ENCODE measurements at regions not wholly inside any gene's neighbourhood (a gene's known extent, or its start where the extent isn't known, plus 50 kb on each side); places are given as distances from the start of the nearest gene placed in this dataset.

GRCh38 chr4:179976777-179977176 is 2266.4 kb upstream of the TENM3 start:
- Histone ChIP-seq H3K36me3 (ENCODE audit: control insufficient read depth in 1 of 2, insufficient read depth in 2 of 2, low read length in 2 of 2) (no peaks in the 10 kb centered on the region), H3K79me2 (ENCODE audit: insufficient read depth, low read length) (no peaks in the 10 kb centered on the region), H3K9me2 (ENCODE audit: insufficient read depth) (no peaks in the 10 kb centered on the region), H4K20me1 (ENCODE audit: insufficient read depth) (no peaks in the 10 kb centered on the region), H3K4me1 (ENCODE audit: control insufficient read depth in 1 of 2, insufficient read depth in 2 of 2, low read length in 2 of 2) (no peaks in the 10 kb centered on the region), H3K27me3 (ENCODE audit: insufficient read depth, low read length) (no peaks in the 10 kb centered on the region), H3K27ac (ENCODE audit: low read depth, low read length) (no peak overlapping the region), H3K9ac (ENCODE audit: low read length) (no peak overlapping the region), H3K4me3 (replicated peaks in 1 of 2; ENCODE audit: low read depth in 1 of 2, low read length in 2 of 2) (no peak overlapping the region), H3K4me2 (ENCODE audit: low read length) (no peak overlapping the region), H2AFZ (ENCODE audit: low read depth, low read length, poor library complexity, severe bottlenecking) (no peak overlapping the region), H3K9me3 (ENCODE audit: control insufficient read depth in 1 of 2, insufficient read depth in 1 of 2, low read depth in 1 of 2, low read length in 2 of 2) (no peaks in the 10 kb centered on the region)
- ChIA-PET RAD21 (ENCODE audit: low non-redundant PET in 1 of 2, low total read pairs in 2 of 2, uncharacterized antibody in 2 of 2, unreplicated experiment in 2 of 2) (no interaction called here), CTCF (no interaction called here), POLR2A (no interaction called here)
- DNase-seq (ENCODE audit: low read depth, low spot score), result no peak
- TF ChIP-seq POLR2A (IDR thresholded peaks at IDR 0.05; ENCODE audit: borderline replicate concordance, extremely low read depth, insufficient read depth, insufficient read length), result no peak
- TF ChIP-seq, protein P1, sequence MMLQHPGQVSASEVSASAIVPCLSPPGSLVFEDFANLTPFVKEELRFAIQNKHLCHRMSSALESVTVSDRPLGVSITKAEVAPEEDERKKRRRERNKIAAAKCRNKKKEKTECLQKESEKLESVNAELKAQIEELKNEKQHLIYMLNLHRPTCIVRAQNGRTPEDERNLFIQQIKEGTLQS (IDR thresholded peaks at IDR 0.05), result no peak
- TF ChIP-seq ZFX (IDR thresholded peaks at IDR 0.05), result no peak
- no peak for TF ChIP-seq FOSL1 (IDR thresholded peaks at IDR 0.05; ENCODE audit: low read depth)
- TF ChIP-seq, protein P2, sequence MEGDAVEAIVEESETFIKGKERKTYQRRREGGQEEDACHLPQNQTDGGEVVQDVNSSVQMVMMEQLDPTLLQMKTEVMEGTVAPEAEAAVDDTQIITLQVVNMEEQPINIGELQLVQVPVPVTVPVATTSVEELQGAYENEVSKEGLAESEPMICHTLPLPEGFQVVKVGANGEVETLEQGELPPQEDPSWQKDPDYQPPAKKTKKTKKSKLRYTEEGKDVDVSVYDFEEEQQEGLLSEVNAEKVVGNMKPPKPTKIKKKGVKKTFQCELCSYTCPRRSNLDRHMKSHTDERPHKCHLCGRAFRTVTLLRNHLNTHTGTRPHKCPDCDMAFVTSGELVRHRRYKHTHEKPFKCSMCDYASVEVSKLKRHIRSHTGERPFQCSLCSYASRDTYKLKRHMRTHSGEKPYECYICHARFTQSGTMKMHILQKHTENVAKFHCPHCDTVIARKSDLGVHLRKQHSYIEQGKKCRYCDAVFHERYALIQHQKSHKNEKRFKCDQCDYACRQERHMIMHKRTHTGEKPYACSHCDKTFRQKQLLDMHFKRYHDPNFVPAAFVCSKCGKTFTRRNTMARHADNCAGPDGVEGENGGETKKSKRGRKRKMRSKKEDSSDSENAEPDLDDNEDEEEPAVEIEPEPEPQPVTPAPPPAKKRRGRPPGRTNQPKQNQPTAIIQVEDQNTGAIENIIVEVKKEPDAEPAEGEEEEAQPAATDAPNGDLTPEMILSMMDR (IDR thresholded peaks at IDR 0.05 in 2 of 3, conservative IDR thresholded peaks at IDR 0.05 in 1 of 3; ENCODE audit: borderline replicate concordance in 1 of 3, insufficient read depth in 1 of 3, low read depth in 2 of 3, low read length in 2 of 3), result no peak
- no peak for TF ChIP-seq YY1 (IDR thresholded peaks at IDR 0.05; ENCODE audit: extremely low read depth, insufficient replicate concordance, low read depth, low read length)
- no peak for TF ChIP-seq JUND (IDR thresholded peaks at IDR 0.05)
- TF ChIP-seq SP1 (IDR thresholded peaks at IDR 0.05; ENCODE audit: low read depth), result no peak
- TF ChIP-seq, protein P3, sequence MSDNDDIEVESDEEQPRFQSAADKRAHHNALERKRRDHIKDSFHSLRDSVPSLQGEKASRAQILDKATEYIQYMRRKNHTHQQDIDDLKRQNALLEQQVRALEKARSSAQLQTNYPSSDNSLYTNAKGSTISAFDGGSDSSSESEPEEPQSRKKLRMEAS (IDR thresholded peaks at IDR 0.05), result no peak
- no peak for TF ChIP-seq CBX3 (IDR thresholded peaks at IDR 0.05; ENCODE audit: low read depth)
- TF ChIP-seq TCF7L2 (IDR thresholded peaks at IDR 0.05; ENCODE audit: borderline replicate concordance, extremely low read depth, insufficient read depth, insufficient read length), result no peak
- no peak for TF ChIP-seq REST (IDR thresholded peaks at IDR 0.05; ENCODE audit: low read depth)
- TF ChIP-seq EZH2phosphoT487 (IDR thresholded peaks at IDR 0.05; ENCODE audit: borderline replicate concordance), result no peak
- no peak for TF ChIP-seq EGR1 (IDR thresholded peaks at IDR 0.05; ENCODE audit: low read depth)
- TF ChIP-seq ZBTB33 (IDR thresholded peaks at IDR 0.05; ENCODE audit: extremely low read depth, insufficient replicate concordance, low read length), result no peak
- no peak for TF ChIP-seq ELF1 (IDR thresholded peaks at IDR 0.05; ENCODE audit: borderline replicate concordance, low read depth)
- TF ChIP-seq CEBPB (IDR thresholded peaks at IDR 0.05; ENCODE audit: low read depth), result no peak
- no peak for TF ChIP-seq SRF (IDR thresholded peaks at IDR 0.05; ENCODE audit: low read depth)
- intact Hi-C loops (cut with micrococcal nuclease), result no loop called here
- BruUV-seq (replicated peaks), result no TSS peak
- no peak for ATAC-seq

Measured in HCT116 (cell line).